ENCODE measurements at regions not wholly inside any gene's neighbourhood (a gene's known extent, or its start where the extent isn't known, plus 50 kb on each side); places are given as distances from the start of the nearest gene placed in this dataset.

DNA sequence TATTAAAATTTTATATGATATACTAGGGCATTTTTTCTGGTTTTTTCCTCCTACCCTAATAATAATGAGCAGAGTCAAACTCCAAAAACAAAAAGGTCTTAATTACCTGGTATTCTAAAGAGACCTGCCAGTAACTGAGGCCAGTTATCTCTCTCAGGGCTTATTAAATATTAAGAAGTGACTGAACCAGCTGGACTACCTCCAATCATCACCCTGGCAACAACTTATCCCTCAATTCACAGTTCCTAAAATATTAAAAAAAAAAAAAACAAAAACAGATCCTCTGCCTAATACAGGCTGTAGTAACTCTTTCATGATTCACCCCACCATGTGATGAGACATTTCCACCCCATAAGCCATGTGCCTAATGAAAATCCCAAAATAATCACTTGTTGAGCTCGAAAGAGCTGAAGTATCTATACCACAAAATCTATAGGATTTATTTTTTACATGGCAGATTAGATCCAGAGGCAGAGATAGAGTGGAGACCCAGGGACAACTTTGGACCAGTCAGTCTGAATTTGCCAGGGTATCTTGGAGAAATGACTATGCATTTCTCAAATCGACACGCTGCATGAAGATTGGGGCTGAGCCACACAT lies 698.0 kb downstream of the FAT4 start:
- TF ChIP-seq CTCF (IDR thresholded peaks at IDR 0.05; ENCODE audit: low read length) = no peak
- no peak for TF ChIP-seq EZH2 (optimal IDR thresholded peaks at IDR 0.05; ENCODE audit: low read depth, low read length)
- no peak for TF ChIP-seq EZH2phosphoT487 (IDR thresholded peaks at IDR 0.05; ENCODE audit: low read length)
